RWPE1 (cell line): ENCODE measurements at regions not wholly inside any gene's neighbourhood (a gene's known extent, or its start where the extent isn't known, plus 50 kb on each side); places are given as distances from the start of the nearest gene placed in this dataset.

ENCODE experiments used
- CTCF ChIA-PET: fragments of 350-600 bp; sonication (Branson Sonifier 250); formaldehyde crosslinking; extraction: SDS; loops from one replicate; lab custom pipeline; 2021; lab: Yijun Ruan, JAX
- POLR2A ChIA-PET: fragments of 400-600 bp; formaldehyde crosslinking; extraction: SDS; loops from one replicate; lab custom pipeline; 2020; ENCODE audit warnings: antibody characterized with exemption; ENCODE audit not compliant: low non-redundant PET; lab: Yijun Ruan, JAX
- DNase-seq: peaks from one replicate; pipeline ENCODE4 v3.0.0; 2012; ENCODE audit warnings: low spot score
- H3K27ac ChIP-seq: fragments of 450-650 bp; 2 replicates; pipeline ENCODE4 v1.5.1; 2017
- CTCF ChIP-seq: fragments of 450-650 bp; conservative IDR thresholded peaks from 2 replicates; pipeline ENCODE4 v1.5.1; 2017; ENCODE audit warnings: low read depth, mild to moderate bottlenecking

- POLR2A ChIA-PET, result no interaction called here
- CTCF ChIA-PET, result interaction anchor here (0.5 kb wide), 1 partner anchor 383 kb away, joined by 4 read pairs; no protein-coding TSS in a partner anchor
These were observed 118.0 kb upstream of the PLPPR4 start for GRCh38 chr1:99146129-99146848.

GRCh38 chr1:99149952-99150351 lies 114.3 kb upstream of the PLPPR4 start:
- CTCF ChIA-PET, result no interaction called here
- no peak for DNase-seq
- TF ChIP-seq CTCF, result no peak
- no peak overlapping the region for H3K27ac ChIP-seq
- POLR2A ChIA-PET, result no interaction called here

More at GRCh38 chr1:99146129-99146848, 118.0 kb upstream of the PLPPR4 start:
- no peak overlapping the region for H3K27ac ChIP-seq
- no peak for TF ChIP-seq CTCF
- no peak for DNase-seq

GRCh38 chr1:99152132-99152531 lies 112.2 kb upstream of the PLPPR4 start:
- no peak for DNase-seq
- no peak overlapping the region for H3K27ac ChIP-seq
- no peak for TF ChIP-seq CTCF
- ChIA-PET POLR2A (no interaction called here), CTCF (no interaction called here)

GRCh38 chr1:99163671-99164070 lies 100.6 kb upstream of the PLPPR4 start:
- H3K27ac ChIP-seq, result no peak overlapping the region
- DNase-seq, result no peak
- ChIA-PET POLR2A (no interaction called here), CTCF (no interaction called here)
- no peak for TF ChIP-seq CTCF

GRCh38 chr1:99170516-99170915 lies 93.8 kb upstream of the PLPPR4 start:
- ChIA-PET CTCF (interaction anchor here (0.8 kb wide), 2 partner anchors 26 to 1418 kb away, joined by 3 read pairs; no protein-coding TSS in a partner anchor), POLR2A (no interaction called here)
- no peak for TF ChIP-seq CTCF
- H3K27ac ChIP-seq, result no peak overlapping the region
- peak; percentile 54 for DNase-seq

GRCh38 chr1:99171184-99171813 lies 93.0 kb upstream of the PLPPR4 start:
- H3K27ac ChIP-seq, result no peak overlapping the region
- no peak for TF ChIP-seq CTCF
- no peak for DNase-seq
- ChIA-PET POLR2A (no interaction called here), CTCF (interaction anchor here (0.8 kb wide), 1 partner anchor 27 kb away, joined by 3 read pairs; no protein-coding TSS in a partner anchor)
